Fibroblast of lung (primary cell): ENCODE measurements at regions not wholly inside any gene's neighbourhood (a gene's known extent, or its start where the extent isn't known, plus 50 kb on each side); places are given as distances from the start of the nearest gene placed in this dataset.

Experiments used
- EZH2 ChIP-seq: IDR thresholded peaks from 2 replicates; pipeline ENCODE4 v1.5.1; 2012; ENCODE audit warnings: low read length, control low read depth, mild to moderate bottlenecking; ENCODE audit errors: missing control alignments
- TF ChIP-seq, protein P1 (sequence below), 2 donors: IDR thresholded peaks in 1 of 2; conservative IDR thresholded peaks in 1 of 2; 1 replicate in 1 of 2; 2 replicates in 1 of 2; pipeline ENCODE4 v1.5.1; 2011 to 2012; ENCODE audit warnings: low read length in 2 of 2, control low read depth in 1 of 2, inconsistent platforms in 1 of 2, low read depth in 1 of 2, mild to moderate bottlenecking in 1 of 2

DNA sequence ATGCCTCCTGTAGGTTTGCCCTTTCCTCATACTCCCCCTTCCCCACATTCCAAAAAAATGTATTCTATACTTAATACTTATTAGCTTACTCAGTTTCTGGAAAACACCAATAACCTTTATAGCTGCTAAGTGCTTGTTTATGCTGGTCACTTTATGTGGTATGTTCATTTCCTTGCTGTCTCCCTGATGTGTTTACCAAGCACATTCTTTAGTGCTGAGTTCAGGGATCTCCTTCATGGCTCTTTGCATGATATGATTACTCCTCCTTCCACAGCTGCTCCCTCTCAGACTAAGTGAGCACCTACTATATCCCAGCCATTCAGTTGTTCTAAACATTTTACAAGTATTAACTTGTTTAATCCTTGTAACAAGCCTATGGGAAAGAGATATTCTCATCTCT, 698.3 kb upstream of the FANCL start:
- TF ChIP-seq, protein P1, sequence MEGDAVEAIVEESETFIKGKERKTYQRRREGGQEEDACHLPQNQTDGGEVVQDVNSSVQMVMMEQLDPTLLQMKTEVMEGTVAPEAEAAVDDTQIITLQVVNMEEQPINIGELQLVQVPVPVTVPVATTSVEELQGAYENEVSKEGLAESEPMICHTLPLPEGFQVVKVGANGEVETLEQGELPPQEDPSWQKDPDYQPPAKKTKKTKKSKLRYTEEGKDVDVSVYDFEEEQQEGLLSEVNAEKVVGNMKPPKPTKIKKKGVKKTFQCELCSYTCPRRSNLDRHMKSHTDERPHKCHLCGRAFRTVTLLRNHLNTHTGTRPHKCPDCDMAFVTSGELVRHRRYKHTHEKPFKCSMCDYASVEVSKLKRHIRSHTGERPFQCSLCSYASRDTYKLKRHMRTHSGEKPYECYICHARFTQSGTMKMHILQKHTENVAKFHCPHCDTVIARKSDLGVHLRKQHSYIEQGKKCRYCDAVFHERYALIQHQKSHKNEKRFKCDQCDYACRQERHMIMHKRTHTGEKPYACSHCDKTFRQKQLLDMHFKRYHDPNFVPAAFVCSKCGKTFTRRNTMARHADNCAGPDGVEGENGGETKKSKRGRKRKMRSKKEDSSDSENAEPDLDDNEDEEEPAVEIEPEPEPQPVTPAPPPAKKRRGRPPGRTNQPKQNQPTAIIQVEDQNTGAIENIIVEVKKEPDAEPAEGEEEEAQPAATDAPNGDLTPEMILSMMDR (conservative IDR thresholded peaks at IDR 0.05 in 1 of 2, IDR thresholded peaks at IDR 0.05 in 1 of 2; ENCODE audit: low read depth in 1 of 2, low read length in 2 of 2), result no peak
- TF ChIP-seq EZH2, result no peak
